ENCODE measurements at regions not wholly inside any gene's neighbourhood (a gene's known extent, or its start where the extent isn't known, plus 50 kb on each side); places are given as distances from the start of the nearest gene placed in this dataset.
A peak's percentile ranks its signal among the peaks of the same experiment; 100 is the strongest.
"Not testable (repeated sequence)": the region's sequence is repeated elsewhere in the genome, so short reads cannot be mapped to it uniquely, and the experiment has no call there.

GRCh38 chr21:28063241-28064216, 929.1 kb downstream of the LTN1 start:
- ATAC-seq = no peak
- Mint-ChIP-seq H3K27ac (no peak overlapping the region), H3K36me3 (no peaks in the 10 kb centered on the region), H3K9me3 (no peaks in the 10 kb centered on the region)
- no peak for DNase-seq (ENCODE audit: low spot score in 2 of 2)

GRCh38 chr21:28052956-28053355, 939.7 kb downstream of the LTN1 start:
- DNase-seq (ENCODE audit: low spot score in 2 of 2); ATAC-seq; H3K9me3 Mint-ChIP-seq; H3K36me3 Mint-ChIP-seq; H3K27ac Mint-ChIP-seq: not testable (repeated sequence)

- H3K27ac Mint-ChIP-seq; ATAC-seq; DNase-seq (ENCODE audit: low spot score in 2 of 2); H3K36me3 Mint-ChIP-seq; H3K9me3 Mint-ChIP-seq: not testable (repeated sequence)
These were observed 941.0 kb downstream of the LTN1 start for GRCh38 chr21:28051649-28052048.

- H3K9me3 Mint-ChIP-seq = peaks cover 8 to 13% of the 10 kb centered on the region in 2 donors
- not testable (repeated sequence) for DNase-seq (ENCODE audit: low spot score in 2 of 2); ATAC-seq; H3K27ac Mint-ChIP-seq; H3K36me3 Mint-ChIP-seq
These were observed 957.0 kb downstream of the LTN1 start for GRCh38 chr21:28035692-28036091.

GRCh38 chr21:28034916-28035315, 957.8 kb downstream of the LTN1 start:
- peaks cover 9 to 15% of the 10 kb centered on the region in 2 donors for H3K9me3 Mint-ChIP-seq
- ATAC-seq; H3K36me3 Mint-ChIP-seq; DNase-seq (ENCODE audit: low spot score in 2 of 2); H3K27ac Mint-ChIP-seq: not testable (repeated sequence)

GRCh38 chr21:28034334-28034733, 958.3 kb downstream of the LTN1 start:
- H3K9me3 Mint-ChIP-seq = peaks cover 9 to 18% of the 10 kb centered on the region in 2 donors
- DNase-seq (ENCODE audit: low spot score in 2 of 2); H3K36me3 Mint-ChIP-seq; H3K27ac Mint-ChIP-seq; ATAC-seq: not testable (repeated sequence)

- ATAC-seq; DNase-seq (ENCODE audit: low spot score in 2 of 2); H3K36me3 Mint-ChIP-seq; H3K27ac Mint-ChIP-seq: not testable (repeated sequence)
- peaks cover 9 to 20% of the 10 kb centered on the region in 2 donors for H3K9me3 Mint-ChIP-seq
These were observed 960.0 kb downstream of the LTN1 start for GRCh38 chr21:28032652-28033051.

GRCh38 chr21:28031066-28031465, 961.6 kb downstream of the LTN1 start:
- not testable (repeated sequence) for H3K36me3 Mint-ChIP-seq; ATAC-seq; H3K27ac Mint-ChIP-seq; DNase-seq (ENCODE audit: low spot score in 2 of 2)
- peaks cover 9 to 20% of the 10 kb centered on the region in 2 donors for H3K9me3 Mint-ChIP-seq

GRCh38 chr21:28025111-28025510, 967.6 kb downstream of the LTN1 start:
- ATAC-seq = no peak
- no peaks in the 10 kb centered on the region for H3K36me3 Mint-ChIP-seq

GRCh38 chr21:28018741-28019669, 973.7 kb downstream of the LTN1 start:
- DNase-seq (ENCODE audit: low spot score in 2 of 2) (no peak), ATAC-seq (peak; percentile 28 to 68)
- Mint-ChIP-seq H3K9me3 (no peaks in the 10 kb centered on the region), H3K27ac (no peak overlapping the region), H3K36me3 (no peaks in the 10 kb centered on the region)

More at GRCh38 chr21:28025111-28025510, 967.6 kb downstream of the LTN1 start:
- H3K27ac Mint-ChIP-seq = no peak overlapping the region
- DNase-seq (ENCODE audit: low spot score in 2 of 2) = no peak
- peaks cover 0 to 4% of the 10 kb centered on the region in 2 donors for H3K9me3 Mint-ChIP-seq

GRCh38 chr21:28018213-28018612, 974.5 kb downstream of the LTN1 start:
- no peaks in the 10 kb centered on the region for H3K9me3 Mint-ChIP-seq

GRCh38 chr21:28016571-28016970, 976.1 kb downstream of the LTN1 start:
- H3K9me3 Mint-ChIP-seq = no peaks in the 10 kb centered on the region

More at GRCh38 chr21:28018213-28018612, 974.5 kb downstream of the LTN1 start:
- Mint-ChIP-seq H3K36me3 (no peaks in the 10 kb centered on the region), H3K27ac (no peak overlapping the region)
- no peak for ATAC-seq
- no peak for DNase-seq (ENCODE audit: low spot score in 2 of 2)

GRCh38 chr21:28013123-28013522, 979.6 kb downstream of the LTN1 start:
- ATAC-seq; DNase-seq (ENCODE audit: low spot score in 2 of 2); H3K9me3 Mint-ChIP-seq; H3K36me3 Mint-ChIP-seq; H3K27ac Mint-ChIP-seq: not testable (repeated sequence)

More at GRCh38 chr21:28016571-28016970, 976.1 kb downstream of the LTN1 start:
- no peaks in the 10 kb centered on the region for H3K36me3 Mint-ChIP-seq
- DNase-seq (ENCODE audit: low spot score in 2 of 2) = no peak
- ATAC-seq = no peak
- no peak overlapping the region for H3K27ac Mint-ChIP-seq

GRCh38 chr21:28011970-28012369, 980.7 kb downstream of the LTN1 start:
- DNase-seq (ENCODE audit: low spot score in 2 of 2); ATAC-seq; H3K9me3 Mint-ChIP-seq; H3K36me3 Mint-ChIP-seq; H3K27ac Mint-ChIP-seq: not testable (repeated sequence)

GRCh38 chr21:28008245-28008644, 984.4 kb downstream of the LTN1 start:
- not testable (repeated sequence) for H3K27ac Mint-ChIP-seq

GRCh38 chr21:28003627-28004026, 989.0 kb downstream of the LTN1 start:
- ATAC-seq = not testable (repeated sequence)

More at GRCh38 chr21:28008245-28008644, 984.4 kb downstream of the LTN1 start:
- ATAC-seq; H3K9me3 Mint-ChIP-seq; DNase-seq (ENCODE audit: low spot score in 2 of 2); H3K36me3 Mint-ChIP-seq: not testable (repeated sequence)

More at GRCh38 chr21:28003627-28004026, 989.0 kb downstream of the LTN1 start:
- not testable (repeated sequence) for H3K9me3 Mint-ChIP-seq; H3K36me3 Mint-ChIP-seq; DNase-seq (ENCODE audit: low spot score in 2 of 2); H3K27ac Mint-ChIP-seq

Data from activated naive CD4-positive, alpha-beta T cell treated with anti-CD3 and anti-CD28 coated beads, Interleukin-2, amount 50 U/mL, for 72 hours (primary cell).